Smooth muscle cell (in vitro differentiated cells): ENCODE measurements at regions not wholly inside any gene's neighbourhood (a gene's known extent, or its start where the extent isn't known, plus 50 kb on each side); places are given as distances from the start of the nearest gene placed in this dataset.

Experiments
- DNase-seq: peaks from one replicate; lab custom pipeline; 2025; ENCODE audit not compliant: unreplicated experiment; lab: John Stamatoyannopoulos, UW
- H2AFZ ChIP-seq: fragments of 200-600 bp; sonication (generic); 2 replicates; pipeline ENCODE4 v1.6.0; 2016; ENCODE audit warnings: antibody characterized with exemption, low read depth, mild to moderate bottlenecking
- H3F3A ChIP-seq: fragments of 200-600 bp; sonication (generic); 2 replicates; pipeline ENCODE4 v1.6.0; 2017; ENCODE audit warnings: antibody characterized with exemption, low read depth
- H3K27ac ChIP-seq: fragments of 200-600 bp; sonication (generic); 2 replicates; pipeline ENCODE4 v1.5.1; 2016; ENCODE audit warnings: low read depth, mild to moderate bottlenecking
- H3K27me3 ChIP-seq: fragments of 200-600 bp; sonication (generic); 2 replicates; pipeline ENCODE4 v1.6.1; 2016; ENCODE audit warnings: low read depth, mild to moderate bottlenecking
- H3K36me3 ChIP-seq: fragments of 200-600 bp; sonication (generic); 2 replicates; pipeline ENCODE4 v1.5.1; 2016; ENCODE audit warnings: low read depth
- H3K4me1 ChIP-seq: fragments of 200-600 bp; sonication (generic); 2 replicates; pipeline ENCODE4 v1.5.1; 2016; ENCODE audit warnings: low read depth
- H3K4me2 ChIP-seq: fragments of 200-600 bp; sonication (generic); 2 replicates; pipeline ENCODE4 v1.6.0; 2016; ENCODE audit warnings: mild to moderate bottlenecking
- H3K4me3 ChIP-seq: fragments of 200-600 bp; sonication (generic); 2 replicates; pipeline ENCODE4 v1.5.1; 2016; ENCODE audit warnings: mild to moderate bottlenecking
- H3K79me2 ChIP-seq: fragments of 200-600 bp; sonication (generic); 2 replicates; pipeline ENCODE4 v1.6.0; 2016; ENCODE audit warnings: low read depth, mild to moderate bottlenecking
- H3K9ac ChIP-seq: fragments of 200-600 bp; sonication (generic); 2 replicates; pipeline ENCODE4 v1.6.0; 2016; ENCODE audit warnings: low read depth
- H3K9me3 ChIP-seq: fragments of 200-600 bp; sonication (generic); replicated peaks from 2 replicates; pipeline ENCODE4 v1.5.1; 2016; ENCODE audit warnings: low read depth
- H4K20me1 ChIP-seq: fragments of 200-600 bp; sonication (generic); 2 replicates; pipeline ENCODE4 v1.6.0; 2016; ENCODE audit warnings: low read depth
- WGBS: methylation state at CpG from one replicate; pipeline ENCODE4 v1.1.7; 2016; ENCODE audit warnings: low lambda C conversion rate; 5-methylcytosine and 5-hydroxymethylcytosine counted together
- TF ChIP-seq, protein P1 (sequence below): fragments of 200-600 bp; sonication (generic); IDR thresholded peaks from 2 replicates; pipeline ENCODE4 v1.5.1; 2017; ENCODE audit warnings: borderline replicate concordance, mild to moderate bottlenecking, antibody characterized with exemption; ENCODE audit not compliant: insufficient read depth, poor library complexity, severe bottlenecking

GRCh38 chr12:111011999-111012600 is 91.7 kb upstream of the MYL2 start:
- Histone ChIP-seq H3K79me2 (no peaks in the 10 kb centered on the region), H3K4me1 (no peaks in the 10 kb centered on the region), H4K20me1 (no peaks in the 10 kb centered on the region), H3K27me3 (peaks cover 12% of the 10 kb centered on the region), H2AFZ (no peak overlapping the region), H3K27ac (no peak overlapping the region), H3K36me3 (no peaks in the 10 kb centered on the region), H3K4me3 (no peak overlapping the region), H3F3A (no peaks in the 10 kb centered on the region), H3K9me3 (no peaks in the 10 kb centered on the region), H3K9ac (no peak overlapping the region), H3K4me2 (no peak overlapping the region)
- DNase-seq, result no peak
- WGBS, result 92% methylated on average over 15 of the region's 15 CpGs
- TF ChIP-seq, protein P1, sequence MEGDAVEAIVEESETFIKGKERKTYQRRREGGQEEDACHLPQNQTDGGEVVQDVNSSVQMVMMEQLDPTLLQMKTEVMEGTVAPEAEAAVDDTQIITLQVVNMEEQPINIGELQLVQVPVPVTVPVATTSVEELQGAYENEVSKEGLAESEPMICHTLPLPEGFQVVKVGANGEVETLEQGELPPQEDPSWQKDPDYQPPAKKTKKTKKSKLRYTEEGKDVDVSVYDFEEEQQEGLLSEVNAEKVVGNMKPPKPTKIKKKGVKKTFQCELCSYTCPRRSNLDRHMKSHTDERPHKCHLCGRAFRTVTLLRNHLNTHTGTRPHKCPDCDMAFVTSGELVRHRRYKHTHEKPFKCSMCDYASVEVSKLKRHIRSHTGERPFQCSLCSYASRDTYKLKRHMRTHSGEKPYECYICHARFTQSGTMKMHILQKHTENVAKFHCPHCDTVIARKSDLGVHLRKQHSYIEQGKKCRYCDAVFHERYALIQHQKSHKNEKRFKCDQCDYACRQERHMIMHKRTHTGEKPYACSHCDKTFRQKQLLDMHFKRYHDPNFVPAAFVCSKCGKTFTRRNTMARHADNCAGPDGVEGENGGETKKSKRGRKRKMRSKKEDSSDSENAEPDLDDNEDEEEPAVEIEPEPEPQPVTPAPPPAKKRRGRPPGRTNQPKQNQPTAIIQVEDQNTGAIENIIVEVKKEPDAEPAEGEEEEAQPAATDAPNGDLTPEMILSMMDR, result no peak

GRCh38 chr12:111010916-111011657 is 90.7 kb upstream of the MYL2 start:
- 89% methylated on average over 6 of the region's 6 CpGs for WGBS
- no peak overlapping the region for H3K27ac ChIP-seq

GRCh38 chr12:111010061-111010460 is 89.7 kb upstream of the MYL2 start:
- H3F3A ChIP-seq, result no peaks in the 10 kb centered on the region
- no peaks in the 10 kb centered on the region for H3K79me2 ChIP-seq
- H3K4me2 ChIP-seq, result no peak overlapping the region
- no peak overlapping the region for H3K4me3 ChIP-seq
- no peak for DNase-seq
- no peak overlapping the region for H2AFZ ChIP-seq
- no peaks in the 10 kb centered on the region for H3K4me1 ChIP-seq
- H3K9me3 ChIP-seq, result no peaks in the 10 kb centered on the region
- 89% methylated on average over 3 of the region's 3 CpGs for WGBS
- H3K36me3 ChIP-seq, result no peaks in the 10 kb centered on the region
- no peak overlapping the region for H3K9ac ChIP-seq
- peaks cover 6% of the 10 kb centered on the region for H3K27me3 ChIP-seq
- H3K27ac ChIP-seq, result no peak overlapping the region
- H4K20me1 ChIP-seq, result no peaks in the 10 kb centered on the region
- TF ChIP-seq, protein P1, result no peak

More at GRCh38 chr12:111010916-111011657, 90.7 kb upstream of the MYL2 start:
- Histone ChIP-seq H3K79me2 (no peaks in the 10 kb centered on the region), H3K9ac (no peak overlapping the region), H3K9me3 (no peaks in the 10 kb centered on the region), H3K36me3 (no peaks in the 10 kb centered on the region), H3K4me2 (no peak overlapping the region), H4K20me1 (no peaks in the 10 kb centered on the region), H3K4me1 (no peaks in the 10 kb centered on the region), H2AFZ (no peak overlapping the region), H3K4me3 (no peak overlapping the region), H3K27me3 (peaks cover 6% of the 10 kb centered on the region), H3F3A (no peaks in the 10 kb centered on the region)
- no peak for DNase-seq
- TF ChIP-seq, protein P1, result no peak
